ENCODE measurements at regions not wholly inside any gene's neighbourhood (a gene's known extent, or its start where the extent isn't known, plus 50 kb on each side); places are given as distances from the start of the nearest gene placed in this dataset.

DNA sequence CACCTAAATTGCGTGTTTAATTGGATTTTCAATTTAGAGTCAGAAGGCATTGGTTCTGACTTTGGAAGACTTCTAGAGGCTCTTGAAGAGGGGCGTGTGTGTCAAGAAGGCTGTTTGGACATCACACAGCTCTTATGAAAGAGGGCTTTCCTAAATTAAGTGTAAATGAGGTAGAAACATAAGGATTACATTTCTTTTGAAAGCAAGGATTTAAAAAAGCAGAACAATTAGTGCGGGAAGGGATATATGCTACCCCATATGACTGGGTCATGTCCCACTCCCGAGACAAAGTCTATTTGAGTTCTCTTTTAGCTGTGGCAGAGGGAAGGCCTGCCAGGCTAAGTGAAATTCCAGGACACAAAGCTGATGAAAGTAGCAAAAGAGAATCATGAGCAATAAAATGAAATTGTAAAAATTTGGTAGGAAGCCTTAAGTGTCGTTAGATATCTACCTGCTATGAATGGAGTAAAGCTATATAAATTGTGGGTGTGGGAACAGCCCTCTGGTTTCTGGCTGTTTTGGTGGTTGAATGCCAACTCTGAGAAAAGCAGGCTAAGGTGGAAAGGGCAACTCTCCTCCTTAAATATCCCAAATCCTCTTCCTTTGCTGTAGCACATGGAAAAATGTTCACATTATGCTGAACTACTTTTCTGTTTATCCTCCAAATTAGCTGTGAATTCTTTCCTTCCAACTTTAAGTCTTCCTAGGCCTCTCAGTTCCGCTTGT lies 100.6 kb upstream of the TSC22D2 start:
- no peaks in the 10 kb centered on the region for H3K4me1 ChIP-seq
- H3K27me3 ChIP-seq = no peaks in the 10 kb centered on the region
- H3K4me3 ChIP-seq = no peak overlapping the region
- no peak for DNase-seq (ENCODE audit: low spot score in 2 of 2)
- no peak overlapping the region for H3K27ac ChIP-seq
- no peaks in the 10 kb centered on the region for H3K36me3 ChIP-seq
- no peaks in the 10 kb centered on the region for H3K9me3 ChIP-seq
- no peak for TF ChIP-seq CTCF (IDR thresholded peaks at IDR 0.05)
- intact Hi-C loops (cut with DNase I) = no loop called here

DNA sequence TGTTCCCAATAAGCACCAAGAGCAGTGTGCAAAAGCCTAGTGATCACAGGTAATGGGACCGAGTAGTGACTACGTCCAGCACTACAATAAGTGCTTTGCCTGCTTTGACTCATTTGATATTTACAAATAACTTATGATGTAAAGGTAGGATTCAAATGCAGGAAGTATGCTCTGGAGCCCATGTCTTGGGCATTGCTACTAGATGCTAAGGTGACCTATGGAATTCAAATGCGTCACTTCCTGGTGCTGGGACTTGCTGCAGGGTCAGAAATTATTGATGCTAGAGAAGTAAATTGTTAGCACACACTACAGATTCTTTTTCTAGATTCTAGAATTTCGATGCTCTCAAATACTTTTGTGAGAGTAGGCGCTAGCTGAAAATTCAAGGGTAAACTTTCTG lies 101.2 kb upstream of the TSC22D2 start:
- no peak for TF ChIP-seq CTCF (IDR thresholded peaks at IDR 0.05)
- Histone ChIP-seq H3K9me3 (no peaks in the 10 kb centered on the region), H3K4me3 (no peak overlapping the region), H3K4me1 (no peaks in the 10 kb centered on the region), H3K36me3 (no peaks in the 10 kb centered on the region), H3K27ac (no peak overlapping the region), H3K27me3 (no peaks in the 10 kb centered on the region)
- no peak for DNase-seq (ENCODE audit: low spot score in 2 of 2)
- intact Hi-C loops (cut with DNase I) = no loop called here

DNA sequence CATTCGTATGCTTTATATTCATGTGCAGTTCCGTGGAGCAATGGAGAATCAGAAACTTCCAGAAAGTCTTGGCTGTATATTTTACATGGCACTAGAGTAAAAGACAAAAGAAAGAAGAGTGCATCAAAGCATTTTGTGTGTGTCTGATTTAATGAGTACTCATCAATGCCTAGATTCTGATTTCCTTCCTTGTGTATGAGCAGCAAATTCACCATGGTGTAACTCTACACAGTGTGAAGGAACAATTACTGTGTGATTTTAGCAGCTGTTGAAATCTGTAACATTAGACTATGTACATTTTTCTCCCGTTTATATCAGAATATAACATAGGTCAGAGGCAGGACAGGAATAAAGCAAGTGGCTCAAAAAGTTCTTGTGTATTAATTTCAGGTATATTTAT lies 102.0 kb upstream of the TSC22D2 start:
- intact Hi-C loops (cut with DNase I) = no loop called here

DNA sequence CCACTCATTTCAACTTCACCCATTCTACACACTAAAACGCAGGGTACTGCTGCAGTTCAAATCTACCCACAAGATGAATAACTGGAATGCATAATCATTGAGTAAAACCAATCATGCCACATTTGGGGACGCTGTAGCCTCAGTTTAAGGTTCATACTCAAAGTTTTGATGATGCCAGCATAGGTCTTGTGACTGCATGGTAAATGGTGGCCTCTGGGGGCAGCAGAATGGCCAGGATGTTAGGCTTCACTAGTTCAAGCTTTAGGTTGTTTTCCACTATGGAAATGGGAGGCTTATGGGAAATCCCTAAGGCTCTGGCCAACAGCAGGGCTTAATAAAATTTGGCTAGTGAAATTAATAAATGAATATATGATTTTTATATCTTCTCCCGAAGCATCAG lies 104.3 kb upstream of the TSC22D2 start:
- no peak overlapping the region for H3K4me3 ChIP-seq
- H3K9me3 ChIP-seq = no peaks in the 10 kb centered on the region
- H3K27me3 ChIP-seq = no peaks in the 10 kb centered on the region
- no peaks in the 10 kb centered on the region for H3K4me1 ChIP-seq
- TF ChIP-seq CTCF (IDR thresholded peaks at IDR 0.05) = peak in 1 of 3 experiments; percentile 10
- H3K27ac ChIP-seq = no peak overlapping the region
- no peak for DNase-seq (ENCODE audit: low spot score in 2 of 2)
- intact Hi-C loops (cut with DNase I) = no loop called here
- no peaks in the 10 kb centered on the region for H3K36me3 ChIP-seq

More for the DNA sequence above, 102.0 kb upstream of the TSC22D2 start:
- Histone ChIP-seq H3K36me3 (no peaks in the 10 kb centered on the region), H3K4me3 (no peak overlapping the region), H3K27me3 (no peaks in the 10 kb centered on the region), H3K9me3 (no peaks in the 10 kb centered on the region), H3K27ac (no peak overlapping the region), H3K4me1 (no peaks in the 10 kb centered on the region)
- no peak for DNase-seq (ENCODE audit: low spot score in 2 of 2)
- no peak for TF ChIP-seq CTCF (IDR thresholded peaks at IDR 0.05)

DNA sequence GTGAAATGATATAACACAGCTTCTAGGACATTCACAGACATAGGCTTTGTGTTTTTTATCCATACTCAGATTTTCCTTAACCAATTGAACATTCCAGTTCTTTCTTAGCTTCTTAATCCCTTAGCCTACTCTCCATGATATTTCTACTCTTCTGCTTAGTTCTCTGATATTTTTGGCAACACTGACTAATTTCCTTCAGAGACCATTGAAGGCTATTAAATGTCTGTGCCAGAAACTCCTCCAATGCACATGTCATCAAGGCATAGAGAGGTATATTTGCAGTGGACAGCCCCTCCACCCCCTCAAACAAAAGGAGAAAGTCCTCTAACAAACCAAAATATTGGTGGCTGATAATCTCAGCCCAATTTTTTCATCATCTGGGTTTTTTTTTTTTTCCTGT lies 105.9 kb upstream of the TSC22D2 start:
- no peak for DNase-seq (ENCODE audit: low spot score in 2 of 2)
- no peak overlapping the region for H3K27ac ChIP-seq
- H3K4me3 ChIP-seq = no peak overlapping the region
- H3K9me3 ChIP-seq = no peaks in the 10 kb centered on the region
- H3K27me3 ChIP-seq = no peaks in the 10 kb centered on the region
- intact Hi-C loops (cut with DNase I) = no loop called here
- TF ChIP-seq CTCF (IDR thresholded peaks at IDR 0.05) = no peak
- no peaks in the 10 kb centered on the region for H3K4me1 ChIP-seq
- H3K36me3 ChIP-seq = no peaks in the 10 kb centered on the region

Data from ascending aorta (tissue), 2 donors.